ENCODE measurements at regions not wholly inside any gene's neighbourhood (a gene's known extent, or its start where the extent isn't known, plus 50 kb on each side); places are given as distances from the start of the nearest gene placed in this dataset.

GRCh38 chr11:19512618-19513017 is 200.0 kb upstream of the NAV2 start:
- no peak for DNase-seq

- DNase-seq, result no peak
Observed at GRCh38 chr11:19511413-19512183, 201.0 kb upstream of the NAV2 start.

GRCh38 chr11:19511066-19511412 is 201.6 kb upstream of the NAV2 start:
- DNase-seq, result no peak

- DNase-seq, result no peak
Observed at GRCh38 chr11:19510468-19510867, 202.2 kb upstream of the NAV2 start.

GRCh38 chr11:19509215-19509614 is 203.4 kb upstream of the NAV2 start:
- no peak for DNase-seq

GRCh38 chr11:19508165-19508564 is 204.5 kb upstream of the NAV2 start:
- peak; percentile 90 for DNase-seq

- DNase-seq, result no peak
Observed at GRCh38 chr11:19506816-19507486, 205.7 kb upstream of the NAV2 start.

- no peak for DNase-seq
Observed at GRCh38 chr11:19502691-19503253, 209.9 kb upstream of the NAV2 start.

GRCh38 chr11:19501631-19502030 is 211.0 kb upstream of the NAV2 start:
- DNase-seq, result no peak

GRCh38 chr11:19499999-19500398 is 212.6 kb upstream of the NAV2 start:
- DNase-seq, result no peak

GRCh38 chr11:19499026-19499669 is 213.5 kb upstream of the NAV2 start:
- peak; percentile 69 for DNase-seq

- DNase-seq, result no peak
Observed at GRCh38 chr11:19493446-19494213, 219.0 kb upstream of the NAV2 start.

GRCh38 chr11:19482319-19483100 is 230.1 kb upstream of the NAV2 start:
- no peak for DNase-seq

- no peak for DNase-seq
Observed at GRCh38 chr11:19480540-19480939, 232.1 kb upstream of the NAV2 start.

- DNase-seq, result no peak
Observed at GRCh38 chr11:19478891-19479290, 233.7 kb upstream of the NAV2 start.

- DNase-seq, result no peak
Observed at GRCh38 chr11:19474954-19475721, 234.4 kb upstream of the E2F8 start.

- no peak for DNase-seq
Observed at GRCh38 chr11:19474211-19474610, 233.5 kb upstream of the E2F8 start.

GRCh38 chr11:19472679-19473078 is 231.9 kb upstream of the E2F8 start:
- DNase-seq, result no peak

- DNase-seq, result no peak
Observed at GRCh38 chr11:19467904-19468303, 227.2 kb upstream of the E2F8 start.

GRCh38 chr11:19466314-19466713 is 225.6 kb upstream of the E2F8 start:
- no peak for DNase-seq

- no peak for DNase-seq
Observed at GRCh38 chr11:19463976-19464375, 223.2 kb upstream of the E2F8 start.

Measured in islet precursor cell (in vitro differentiated cells).